B cell (primary cell): ENCODE measurements at regions not wholly inside any gene's neighbourhood (a gene's known extent, or its start where the extent isn't known, plus 50 kb on each side); places are given as distances from the start of the nearest gene placed in this dataset.

Experiments
- ATAC-seq: fragments of 200-7000 bp; cut with Tn5 transposase; one replicate; pipeline ENCODE4 v1.10.0; 2021; ENCODE audit warnings: low read depth, mild to moderate bottlenecking, moderate number of reproducible peaks, moderate library complexity
- CTCF ChIA-PET: fragments of 350-600 bp; sonication (Branson Sonifier 250); formaldehyde crosslinking; loops from one replicate; lab custom pipeline; 2021; ENCODE audit warnings: antibody characterized with exemption, inconsistent platforms; lab: Charles Lee
- POLR2A ChIA-PET: fragments of 350-600 bp; sonication (Branson Sonifier 250); formaldehyde crosslinking; loops from one replicate; lab custom pipeline; 2021; ENCODE audit warnings: antibody characterized with exemption; lab: Charles Lee
- DNase-seq: peaks from one replicate; pipeline ENCODE4 v3.0.0; 2013
- H2AFZ ChIP-seq: 2 replicates; pipeline ENCODE4 v1.6.1; 2012; ENCODE audit warnings: mild to moderate bottlenecking, low read depth, low read length; ENCODE audit not compliant: insufficient read depth, poor library complexity, severe bottlenecking
- H3K27ac ChIP-seq, 2 donors: 1 replicate in 1 of 2; 2 replicates in 1 of 2; pipeline ENCODE4 v1.5.1; 2012 to 2013; ENCODE audit warnings: low read length in 2 of 2, mild to moderate bottlenecking in 2 of 2, moderate library complexity in 1 of 2
- H3K27me3 ChIP-seq, 4 experiments: fragments of 200-600 bp in 1 of 4; sonication (generic) in 1 of 4; replicated peaks in 1 of 4; 1 replicate in 2 of 4; 2 replicates in 2 of 4; pipeline versions ENCODE4 v1.6.1 to v1.7.0; 2013 to 2016; ENCODE audit warnings: low read length in 3 of 4, mild to moderate bottlenecking in 2 of 4, mixed read lengths in 1 of 4, moderate library complexity in 1 of 4; ENCODE audit not compliant: insufficient read depth in 4 of 4, control insufficient read depth in 3 of 4; ENCODE audit errors: control extremely low read depth in 1 of 4
- H3K36me3 ChIP-seq, 2 experiments: replicated peaks in 1 of 2; 1 replicate in 1 of 2; 2 replicates in 1 of 2; pipeline versions ENCODE4 v1.6.1 to v1.7.1; 2013; ENCODE audit warnings: low read length in 1 of 2; ENCODE audit not compliant: insufficient read depth in 2 of 2, control insufficient read depth in 1 of 2; ENCODE audit errors: control extremely low read depth in 1 of 2, extremely low read depth in 1 of 2
- H3K4me1 ChIP-seq, 2 donors: fragments of 200-600 bp in 1 of 2; sonication (generic) in 1 of 2; 1 replicate in 1 of 2; 2 replicates in 1 of 2; pipeline versions ENCODE4 v1.5.1 to v1.6.1; 2013 to 2017; ENCODE audit warnings: low read length in 2 of 2; ENCODE audit not compliant: control insufficient read depth in 2 of 2, insufficient read depth in 2 of 2
- H3K4me2 ChIP-seq: replicated peaks from 2 replicates; pipeline ENCODE3; 2012; ENCODE audit warnings: mild to moderate bottlenecking, low read depth, low read length; ENCODE audit not compliant: poor library complexity, severe bottlenecking
- H3K4me3 ChIP-seq, 5 experiments: fragments of 200-600 bp in 1 of 5; sonication (generic) in 1 of 5; 1 replicate in 3 of 5; 2 replicates in 2 of 5; pipeline versions ENCODE4 v1.5.1 to v1.7.0; 2011 to 2016; ENCODE audit warnings: low read length in 4 of 5, mild to moderate bottlenecking in 4 of 5, low read depth in 2 of 5, control low read depth in 1 of 5, moderate library complexity in 1 of 5; ENCODE audit not compliant: insufficient read depth in 1 of 5; ENCODE audit errors: control extremely low read depth in 1 of 5, extremely low read depth in 1 of 5
- H3K79me2 ChIP-seq: fragments of 200-600 bp; sonication (generic); one replicate; pipeline ENCODE4 v1.6.0; 2016; ENCODE audit warnings: low read length; ENCODE audit not compliant: control insufficient read depth, insufficient read depth
- H3K9ac ChIP-seq: fragments of 200-600 bp; sonication (generic); 2 replicates; pipeline ENCODE4 v1.6.1; 2017; ENCODE audit warnings: mild to moderate bottlenecking, low read length, moderate library complexity
- H3K9me3 ChIP-seq, 3 donors: one replicate each; pipeline versions ENCODE4 v1.6.1 to v1.7.1; 2013; ENCODE audit warnings: low read length in 2 of 3; ENCODE audit not compliant: control insufficient read depth in 2 of 3, insufficient read depth in 1 of 3; ENCODE audit errors: control extremely low read depth in 1 of 3
- H4K20me1 ChIP-seq: 2 replicates; pipeline ENCODE4 v1.6.0; 2012; ENCODE audit warnings: mild to moderate bottlenecking, low read length; ENCODE audit not compliant: insufficient read depth, control insufficient read depth, poor library complexity, severe bottlenecking
- H3K27ac Mint-ChIP-seq: one replicate; pipeline ENCODE4 v1.8.0; 2021; ENCODE audit warnings: mixed read lengths
- H3K27me3 Mint-ChIP-seq: one replicate; pipeline ENCODE4 v1.8.0; 2021; ENCODE audit warnings: mixed read lengths
- H3K4me1 Mint-ChIP-seq: one replicate; pipeline ENCODE4 v1.8.0; 2021; ENCODE audit warnings: mixed read lengths
- H3K4me3 Mint-ChIP-seq: one replicate; pipeline ENCODE4 v1.8.0; 2021; ENCODE audit warnings: mixed read lengths
- H3K9me3 Mint-ChIP-seq: one replicate; pipeline ENCODE4 v1.8.0; 2022; ENCODE audit warnings: mixed read lengths; ENCODE audit not compliant: insufficient read depth
- CTCF ChIP-seq: fragments of 200-600 bp; IDR thresholded peaks from one replicate; pipeline ENCODE4 v1.8.0; 2022; ENCODE audit warnings: antibody characterized with exemption, mild to moderate bottlenecking
- EZH2 ChIP-seq: IDR thresholded peaks from 2 replicates; pipeline ENCODE4 v1.6.1; 2012; ENCODE audit warnings: borderline replicate concordance, low read depth, mild to moderate bottlenecking, moderate library complexity, low read length; ENCODE audit not compliant: insufficient read depth, poor library complexity, severe bottlenecking
- WGBS: methylation state at CpG from one replicate; pipeline ENCODE4 v1.1.5; 2013; ENCODE audit warnings: missing lambda C conversion rate; ENCODE audit not compliant: insufficient coverage; 5-methylcytosine and 5-hydroxymethylcytosine counted together
- intact Hi-C: fragments of 100-400 bp; cut with micrococcal nuclease; formaldehyde crosslinking; loops from one replicate; pipeline ENCODE4 v1.10.0; 2022

GRCh38 chr7:126079151-126079550 is 1149.5 kb upstream of the POT1 start:
- no CpG with 5 or more reads among the region's 3 CpGs for WGBS
- Mint-ChIP-seq H3K9me3 (no peaks in the 10 kb centered on the region), H3K4me3 (no peak overlapping the region), H3K27me3 (no peaks in the 10 kb centered on the region), H3K4me1 (no peaks in the 10 kb centered on the region), H3K27ac (no peak overlapping the region)
- Histone ChIP-seq H2AFZ (no peak overlapping the region), H3K9ac (no peak overlapping the region), H3K4me3 (no peak overlapping the region), H3K36me3 (no peaks in the 10 kb centered on the region), H3K27me3 (no peaks in the 10 kb centered on the region), H3K4me1 (no peaks in the 10 kb centered on the region), H4K20me1 (no peaks in the 10 kb centered on the region), H3K9me3 (no peaks in the 10 kb centered on the region), H3K4me2 (no peak overlapping the region), H3K27ac (no peak overlapping the region), H3K79me2 (no peaks in the 10 kb centered on the region)
- DNase-seq (no peak), ATAC-seq (no peak)
- CTCF ChIA-PET = no interaction called here
- POLR2A ChIA-PET = no interaction called here
- no peak for TF ChIP-seq CTCF
- TF ChIP-seq EZH2 = no peak
- intact Hi-C loops = no loop called here

- H2AFZ ChIP-seq = no peak overlapping the region
- TF ChIP-seq CTCF (no peak), EZH2 (no peak)
- no peaks in the 10 kb centered on the region for H3K9me3 ChIP-seq
- no peak overlapping the region for H3K4me2 ChIP-seq
- Mint-ChIP-seq H3K27ac (no peak overlapping the region), H3K4me3 (no peak overlapping the region), H3K27me3 (no peaks in the 10 kb centered on the region), H3K4me1 (no peaks in the 10 kb centered on the region), H3K9me3 (no peaks in the 10 kb centered on the region)
- H3K79me2 ChIP-seq = no peaks in the 10 kb centered on the region
- H3K27me3 ChIP-seq = no peaks in the 10 kb centered on the region
- ATAC-seq = no peak
- no peak overlapping the region for H3K4me3 ChIP-seq
- H4K20me1 ChIP-seq = no peaks in the 10 kb centered on the region
- no peak overlapping the region for H3K27ac ChIP-seq
- ChIA-PET CTCF (no interaction called here), POLR2A (no interaction called here)
- no peak for DNase-seq
- intact Hi-C loops = no loop called here
- no peaks in the 10 kb centered on the region for H3K36me3 ChIP-seq
- H3K9ac ChIP-seq = no peak overlapping the region
- no peaks in the 10 kb centered on the region for H3K4me1 ChIP-seq
- WGBS = no CpG with 5 or more reads among the region's 4 CpGs
Measured at GRCh38 chr7:126065766-126066165, 1136.1 kb upstream of the POT1 start.
